ENCODE measurements at regions not wholly inside any gene's neighbourhood (a gene's known extent, or its start where the extent isn't known, plus 50 kb on each side); places are given as distances from the start of the nearest gene placed in this dataset.

GRCh38 chr2:37441055-37441454 is 96.6 kb downstream of the QPCT start (continued):
- no peak for TF ChIP-seq NFE2L2 (conservative IDR thresholded peaks at IDR 0.05; ENCODE audit: low read length)
- no peak for TF ChIP-seq CHD4 (IDR thresholded peaks at IDR 0.05; ENCODE audit: borderline replicate concordance)
- no peak for TF ChIP-seq JUNB (IDR thresholded peaks at IDR 0.05)
- no peak for TF ChIP-seq MAFK (IDR thresholded peaks at IDR 0.05; ENCODE audit: partially characterized antibody)

GRCh38 chr2:37443082-37443481 is 98.7 kb downstream of the QPCT start:
- CTCF ChIA-PET, result interaction anchor here (0.6 to 2.8 kb wide), 4 partner anchors 28 to 451 kb away, joined by 3 to 16 read pairs (median 3); no protein-coding TSS in a partner anchor
- no peaks in the 10 kb centered on the region for H3K4me1 ChIP-seq
- no peak for TF ChIP-seq SREBF2 (IDR thresholded peaks at IDR 0.05)
- TF ChIP-seq MAZ (IDR thresholded peaks at IDR 0.05; ENCODE audit: borderline replicate concordance, low read depth, low read length), result no peak
- TF ChIP-seq HES2 (IDR thresholded peaks at IDR 0.05), result no peak
- no peak for TF ChIP-seq HOXB5 (CRISPR knock-in tag; IDR thresholded peaks at IDR 0.05)
- TF ChIP-seq MYC (IDR thresholded peaks at IDR 0.05; ENCODE audit: borderline replicate concordance, low read length), result no peak
- TF ChIP-seq BCL3 (IDR thresholded peaks at IDR 0.05), result no peak
- TF ChIP-seq HEYL (CRISPR knock-in tag; IDR thresholded peaks at IDR 0.05), result no peak
- ATAC-seq (no peak), DNase-seq (ENCODE audit: low read depth in 1 of 2, low spot score in 1 of 2) (no peak), FAIRE-seq (no peak)
- POLR2A ChIA-PET, result no interaction called here
- no peak overlapping the region for H3K4me3 ChIP-seq
- no peak overlapping the region for H3K27ac ChIP-seq
- no peak overlapping the region for H3K4me2 ChIP-seq
- 62% methylated on average over 3 of the region's 3 CpGs for WGBS (ENCODE audit: missing lambda C conversion rate)
- H3K9me3 ChIP-seq, result peaks cover 5% of the 10 kb centered on the region; the same call in 1 of the 3 replicates

GRCh38 chr2:37447446-37447845 is 103.0 kb downstream of the QPCT start:
- 23% methylated on average over 3 of the region's 3 CpGs for WGBS (ENCODE audit: missing lambda C conversion rate)
- Histone ChIP-seq H3K27ac (no peak overlapping the region), H3K4me1 (no peaks in the 10 kb centered on the region), H3K4me3 (no peak overlapping the region), H3K9me3 (no peaks in the 10 kb centered on the region), H3K4me2 (no peak overlapping the region)
- FAIRE-seq (no peak), ATAC-seq (no peak), DNase-seq (ENCODE audit: low read depth in 1 of 2, low spot score in 1 of 2) (no peak)
- no peak for TF ChIP-seq MYC (IDR thresholded peaks at IDR 0.05; ENCODE audit: borderline replicate concordance, low read length)
- no peak for TF ChIP-seq RARB (CRISPR knock-in tag; IDR thresholded peaks at IDR 0.05)
- no peak for TF ChIP-seq HEYL (CRISPR knock-in tag; IDR thresholded peaks at IDR 0.05)
- no peak for TF ChIP-seq PBX3 (IDR thresholded peaks at IDR 0.05)
- TF ChIP-seq HOXB13 (CRISPR knock-in tag; IDR thresholded peaks at IDR 0.05; ENCODE audit: low read depth), result no peak
- no peak for TF ChIP-seq POLR2A (IDR thresholded peaks at IDR 0.05; ENCODE audit: low read length)
- TF ChIP-seq ZSCAN20 (CRISPR knock-in tag; IDR thresholded peaks at IDR 0.05), result no peak
- TF ChIP-seq ATOH8 (CRISPR knock-in tag; IDR thresholded peaks at IDR 0.05; ENCODE audit: low read depth), result no peak
- no peak for TF ChIP-seq HES2 (IDR thresholded peaks at IDR 0.05)
- TF ChIP-seq FOSB (CRISPR knock-in tag; IDR thresholded peaks at IDR 0.05), result no peak
- no peak for TF ChIP-seq HDAC2 (IDR thresholded peaks at IDR 0.05)
- TF ChIP-seq JUNB (IDR thresholded peaks at IDR 0.05), result no peak
- ChIA-PET POLR2A (no interaction called here), CTCF (interaction anchor here (1.4 kb wide), 1 partner anchor 25 kb away, joined by 3 read pairs; no protein-coding TSS in a partner anchor)

Data from A549 (cell line).